Stomach (tissue), 8 donors: ENCODE measurements at regions not wholly inside any gene's neighbourhood (a gene's known extent, or its start where the extent isn't known, plus 50 kb on each side); places are given as distances from the start of the nearest gene placed in this dataset.

ENCODE experiments used
- DNase-seq, 2 donors: peaks; one replicate each; pipeline versions ENCODE4 v3.0.0 to v3.0.0-alpha.2; 2013 to 2019
- H3K27ac ChIP-seq, 5 donors: fragments of 200-600 bp in 4 of 5; sonication (generic) in 4 of 5; one replicate each; pipeline ENCODE4 v1.5.1; 2013 to 2019; ENCODE audit warnings: mild to moderate bottlenecking in 1 of 5, moderate library complexity in 1 of 5
- H3K27me3 ChIP-seq, 3 donors: fragments of 200-600 bp; sonication (generic); one replicate each; pipeline ENCODE4 v1.5.1; 2017 to 2019; ENCODE audit warnings: mixed run types in 1 of 3
- H3K36me3 ChIP-seq, 4 donors: fragments of 200-600 bp; sonication (generic); 1 replicate in 3 of 4; 2 replicates in 1 of 4; pipeline ENCODE4 v1.5.1; 2016 to 2019
- H3K4me1 ChIP-seq, 4 donors: fragments of 200-600 bp; sonication (generic); one replicate each; pipeline ENCODE4 v1.5.1; 2016 to 2019
- H3K4me3 ChIP-seq, 4 donors: fragments of 200-600 bp; sonication (generic) in 3 of 4; one replicate each; pipeline ENCODE4 v1.5.1; 2016 to 2019; ENCODE audit warnings: mild to moderate bottlenecking in 1 of 4
- H3K9me3 ChIP-seq, 4 donors: fragments of 200-600 bp; sonication (generic); one replicate each; pipeline ENCODE4 v1.5.1; 2016 to 2019
- CTCF ChIP-seq, 7 experiments: fragments of 450-650 bp in 4 of 7; fragments of 200-600 bp in 3 of 7; sonication (generic) in 3 of 7; IDR thresholded peaks; one replicate each; pipeline ENCODE4 v1.5.1; 2016 to 2019; ENCODE audit warnings: antibody characterized with exemption in 7 of 7, control low read depth in 2 of 7, mild to moderate bottlenecking in 1 of 7
- EP300 ChIP-seq: sonication (generic); formaldehyde crosslinking; IDR thresholded peaks from one replicate; pipeline ENCODE4 v1.6.1; 2017; ENCODE audit warnings: antibody characterized with exemption
- POLR2A ChIP-seq, 4 donors: fragments of 450-650 bp; IDR thresholded peaks; one replicate each; pipeline ENCODE4 v1.6.1; 2016; ENCODE audit warnings: antibody characterized with exemption in 4 of 4, control low read depth in 2 of 4, mild to moderate bottlenecking in 1 of 4, moderate library complexity in 1 of 4
- POLR2AphosphoS5 ChIP-seq, 3 donors: sonication (generic); formaldehyde crosslinking; IDR thresholded peaks; one replicate each; pipeline ENCODE4 v1.6.1; 2016; ENCODE audit warnings: antibody characterized with exemption in 3 of 3
- WGBS, 5 donors: extraction: QIAGEN DNeasy Blood & Tissue Kit in 3 of 5; methylation state at CpG; one replicate each; pipeline versions ENCODE4 v1.1.5 to v1.1.7; 2013 to 2018; 5-methylcytosine and 5-hydroxymethylcytosine counted together
- intact Hi-C: fragments of 100-400 bp; cut with DNase I; formaldehyde crosslinking; loops from one replicate; pipeline ENCODE4 v1.15.1; 2023; ENCODE audit warnings: low total_unique reads
- donor health status: healthy with polysubstance abuse.
- donor health status: Bipolar disorder and iron deficiency.
- donor health status: healthy.

DNA sequence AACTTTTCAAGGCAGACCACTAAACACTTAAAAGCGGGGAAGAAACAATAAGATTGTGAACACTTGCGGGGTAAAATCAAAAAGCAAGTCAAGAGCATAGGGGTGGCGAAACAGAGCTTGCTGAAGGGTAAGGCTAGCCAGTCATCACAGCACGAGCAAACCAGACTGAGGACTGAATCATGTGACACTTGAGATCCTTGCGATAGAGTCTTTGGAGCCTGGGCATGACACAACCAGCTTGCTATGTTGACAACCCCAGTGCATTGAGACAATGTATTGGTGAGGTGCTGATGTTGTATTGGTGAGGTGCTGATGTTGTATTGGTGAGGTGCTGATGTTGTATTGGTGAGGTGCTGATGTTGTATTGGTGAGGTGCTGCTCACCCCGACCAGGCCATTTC lies 72.3 kb downstream of the SLIT2 start:
- H3K4me3 ChIP-seq = no peak overlapping the region
- intact Hi-C loops = no loop called here
- no peak for DNase-seq
- 77 to 85% (median 84%) methylated on average over 6 of the region's 6 CpGs for WGBS, 5 donors
- no peak for TF ChIP-seq EP300
- TF ChIP-seq CTCF (IDR thresholded peaks at IDR 0.05) = no peak
- TF ChIP-seq POLR2AphosphoS5 (IDR thresholded peaks at IDR 0.05) = no peak
- no peak for TF ChIP-seq POLR2A (IDR thresholded peaks at IDR 0.05)
- no peaks in the 10 kb centered on the region for H3K9me3 ChIP-seq
- no peaks in the 10 kb centered on the region for H3K27me3 ChIP-seq
- no peaks in the 10 kb centered on the region for H3K36me3 ChIP-seq
- no peak overlapping the region for H3K27ac ChIP-seq
- H3K4me1 ChIP-seq = no peaks in the 10 kb centered on the region

GRCh38 chr4:20326460-20326859 lies 74.8 kb downstream of the SLIT2 start:
- H3K27ac ChIP-seq = no peak overlapping the region
- H3K4me1 ChIP-seq = no peaks in the 10 kb centered on the region
- intact Hi-C loops = no loop called here
- no peaks in the 10 kb centered on the region for H3K9me3 ChIP-seq
- DNase-seq = no peak
- no peaks in the 10 kb centered on the region for H3K36me3 ChIP-seq
- TF ChIP-seq POLR2AphosphoS5 (IDR thresholded peaks at IDR 0.05) (no peak), EP300 (no peak), CTCF (IDR thresholded peaks at IDR 0.05) (no peak), POLR2A (IDR thresholded peaks at IDR 0.05) (no peak)
- no peak overlapping the region for H3K4me3 ChIP-seq
- 59 to 86% (median 80%) methylated on average over 1 of the region's 1 CpG for WGBS, 5 donors
- H3K27me3 ChIP-seq = no peaks in the 10 kb centered on the region

DNA sequence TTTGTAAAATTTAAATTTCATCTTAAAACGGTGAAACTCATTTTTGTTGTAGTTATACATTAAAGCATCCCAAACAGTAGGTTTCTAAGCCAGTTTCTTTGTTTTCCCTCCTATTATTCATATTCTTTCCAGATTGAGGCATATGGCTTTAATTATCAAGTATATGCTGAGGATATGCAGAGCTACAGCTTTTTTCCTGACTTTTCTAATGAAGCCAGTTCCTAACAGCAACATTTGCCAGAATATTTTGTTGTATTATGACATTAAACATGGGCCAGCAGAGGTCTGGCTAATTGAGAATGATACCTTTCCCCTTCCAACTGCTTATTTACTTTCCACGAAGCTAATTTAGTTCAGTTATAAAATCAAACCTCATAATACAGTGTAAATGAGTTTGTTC lies 75.3 kb downstream of the SLIT2 start:
- Histone ChIP-seq H3K9me3 (no peaks in the 10 kb centered on the region), H3K4me1 (no peaks in the 10 kb centered on the region), H3K36me3 (no peaks in the 10 kb centered on the region), H3K4me3 (no peak overlapping the region), H3K27me3 (no peaks in the 10 kb centered on the region), H3K27ac (no peak overlapping the region)
- WGBS, 5 donors = 49 to 72% (median 71%) methylated on average over 2 of the region's 2 CpGs
- no peak for TF ChIP-seq POLR2AphosphoS5 (IDR thresholded peaks at IDR 0.05)
- no peak for TF ChIP-seq EP300
- TF ChIP-seq POLR2A (IDR thresholded peaks at IDR 0.05) = no peak
- no peak for TF ChIP-seq CTCF (IDR thresholded peaks at IDR 0.05)
- intact Hi-C loops = no loop called here
- DNase-seq = peak in 1 of 2 donors; percentile 25

DNA sequence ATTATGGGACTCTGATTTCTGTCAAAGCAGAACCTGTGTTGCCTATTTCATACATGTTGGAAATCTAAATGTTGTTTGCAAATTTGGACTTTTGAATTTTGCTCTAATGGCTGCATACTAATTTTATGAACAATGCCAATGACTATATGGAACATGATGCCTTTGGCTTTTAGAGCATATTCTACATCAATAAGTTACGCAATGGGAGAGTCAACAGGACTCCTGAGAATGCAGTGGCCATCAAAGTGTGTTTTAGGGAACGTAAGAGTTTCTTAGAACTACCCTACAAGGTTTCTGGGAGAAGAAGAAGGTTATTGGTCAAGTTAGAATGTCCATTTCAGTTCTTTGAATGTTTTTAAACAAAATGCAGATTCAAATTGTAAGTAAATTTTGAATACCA lies 76.1 kb downstream of the SLIT2 start:
- Histone ChIP-seq H3K36me3 (no peaks in the 10 kb centered on the region), H3K4me1 (no peaks in the 10 kb centered on the region), H3K9me3 (no peaks in the 10 kb centered on the region), H3K4me3 (no peak overlapping the region), H3K27me3 (no peaks in the 10 kb centered on the region), H3K27ac (no peak overlapping the region)
- WGBS, 5 donors = 65 to 80% (median 77%) methylated on average over 2 of the region's 2 CpGs
- no peak for TF ChIP-seq EP300
- no peak for TF ChIP-seq POLR2A (IDR thresholded peaks at IDR 0.05)
- no peak for TF ChIP-seq POLR2AphosphoS5 (IDR thresholded peaks at IDR 0.05)
- TF ChIP-seq CTCF (IDR thresholded peaks at IDR 0.05) = no peak
- no peak for DNase-seq
- intact Hi-C loops = no loop called here
